HL-60 (cell line): ENCODE measurements at regions not wholly inside any gene's neighbourhood (a gene's known extent, or its start where the extent isn't known, plus 50 kb on each side); places are given as distances from the start of the nearest gene placed in this dataset.

Experiments used
- CTCF ChIP-seq: IDR thresholded peaks from one replicate; pipeline ENCODE4 v1.5.1; 2011; ENCODE audit warnings: low read length, control low read depth, inconsistent platforms; ENCODE audit not compliant: insufficient read depth
- GABPA ChIP-seq: IDR thresholded peaks from 2 replicates; pipeline ENCODE4 v1.6.1; 2012; ENCODE audit warnings: low read depth
- POLR2AphosphoS5 ChIP-seq: IDR thresholded peaks from 2 replicates; pipeline ENCODE4 v1.6.1; 2012; ENCODE audit warnings: low read depth
- REST ChIP-seq: IDR thresholded peaks from 2 replicates; pipeline ENCODE4 v1.6.1; 2012; ENCODE audit warnings: low read depth; ENCODE audit not compliant: insufficient replicate concordance

GRCh38 chr11:134761386-134761785, 349.3 kb upstream of the B3GAT1 start:
- TF ChIP-seq CTCF (no peak), GABPA (no peak), POLR2AphosphoS5 (no peak), REST (no peak)
